ENCODE measurements at regions not wholly inside any gene's neighbourhood (a gene's known extent, or its start where the extent isn't known, plus 50 kb on each side); places are given as distances from the start of the nearest gene placed in this dataset.
A peak's percentile ranks its signal among the peaks of the same experiment; 100 is the strongest.

GRCh38 chr6:170116636-170117035 is 174.2 kb downstream of the DLL1 start:
- Histone ChIP-seq H2BK20ac (ENCODE audit: low read length) (no peak overlapping the region), H2AFZ (ENCODE audit: low read length) (no peak overlapping the region), H3K4ac (replicated peaks; ENCODE audit: insufficient read length, low read depth, low read length) (no peak overlapping the region), H3K4me3 (ENCODE audit: extremely low read depth in 1 of 4, insufficient read depth in 2 of 4, low read depth in 3 of 4, low read length in 4 of 4) (no peak overlapping the region), H3K23ac (ENCODE audit: insufficient read length) (no peak overlapping the region), H2AK5ac (ENCODE audit: low read depth, low read length) (no peak overlapping the region), H3K14ac (ENCODE audit: insufficient read length) (no peak overlapping the region), H2BK5ac (ENCODE audit: low read depth, low read length) (no peak overlapping the region), H4K5ac (ENCODE audit: insufficient read length, low read depth, low read length) (no peak overlapping the region), H2BK12ac (ENCODE audit: low read depth, low read length) (peak overlapping the region; percentile 84; the same call in 1 of the 2 replicates), H3K36me3 (ENCODE audit: control insufficient read depth in 2 of 4, insufficient read depth in 4 of 4, low read length in 3 of 4) (no peaks in the 10 kb centered on the region; a peak in 1 of 8 replicates), H3K27ac (ENCODE audit: low read depth, low read length) (no peak overlapping the region), H3K27me3 (replicated peaks in 1 of 4; ENCODE audit: control insufficient read depth in 3 of 4, extremely low read depth in 1 of 4, insufficient read depth in 3 of 4, low read length in 3 of 4) (no peaks in the 10 kb centered on the region; a peak in 1 of 7 replicates), H3K23me2 (ENCODE audit: low read depth, low read length) (no peaks in the 10 kb centered on the region), H4K91ac (replicated peaks; ENCODE audit: insufficient read length, low read length) (no peak overlapping the region), H4K20me1 (replicated peaks in 1 of 2; ENCODE audit: control insufficient read depth in 1 of 2, insufficient read depth in 2 of 2, low read length in 2 of 2) (no peaks in the 10 kb centered on the region), H3K9ac (replicated peaks in 1 of 4; ENCODE audit: extremely low read depth in 1 of 4, low read depth in 3 of 4, low read length in 3 of 4) (no peak overlapping the region), H3K18ac (ENCODE audit: extremely low read depth, low read length) (no peak overlapping the region), H3K56ac (replicated peaks; ENCODE audit: insufficient read length, low read depth, low read length) (no peak overlapping the region), H3K79me1 (ENCODE audit: low read depth, low read length) (no peaks in the 10 kb centered on the region), H2BK120ac (replicated peaks; ENCODE audit: low read depth, low read length) (no peak overlapping the region), H2BK15ac (ENCODE audit: low read length) (no peak overlapping the region), H4K8ac (ENCODE audit: extremely low read depth, insufficient read depth, low read length) (no peak overlapping the region; the same call in 1 of the 2 replicates), H3K4me1 (replicated peaks in 1 of 4; ENCODE audit: control insufficient read depth in 3 of 4, insufficient read depth in 4 of 4, low read length in 3 of 4) (no peaks in the 10 kb centered on the region; a peak in 2 of 7 replicates), H3K4me2 (ENCODE audit: insufficient read depth in 1 of 2, low read depth in 2 of 2, low read length in 2 of 2) (no peak overlapping the region), H3K79me2 (ENCODE audit: control insufficient read depth in 1 of 2, insufficient read depth in 2 of 2, low read length in 2 of 2) (no peaks in the 10 kb centered on the region), H3K9me3 (ENCODE audit: insufficient read depth in 2 of 2, low read depth in 1 of 2, low read length in 1 of 2) (peaks cover 0 to 9% of the 10 kb centered on the region in 2 experiments; a peak in 1 of 4 replicates)
- CTCF ChIA-PET (ENCODE audit: partially characterized antibody) = no interaction called here
- no peak for FAIRE-seq
- peak in 1 of 2 experiments; percentile 39 for DNase-seq (ENCODE audit: low read depth in 1 of 2, low spot score in 2 of 2)
- POLR2A ChIA-PET (ENCODE audit: partially characterized antibody) = interaction anchor here (0.8 kb wide), 1 partner anchor 57 kb away, joined by 3 read pairs; no protein-coding TSS in a partner anchor
- WGBS, 2 experiments (ENCODE audit: extremely low coverage in 1 of 2, insufficient coverage in 1 of 2, insufficient read length in 1 of 2, insufficient replicate concordance in 2 of 2, low coverage in 1 of 2, low lambda C conversion rate in 2 of 2, missing lambda C conversion rate in 1 of 2) = 93% methylated on average over 6 of the region's 7 CpGs; no CpG with 5 or more reads in 1 of the 2 experiments
- no peak for TF ChIP-seq HDAC2 (IDR thresholded peaks at IDR 0.05; ENCODE audit: borderline replicate concordance in 1 of 2, low read depth in 2 of 2, low read length in 2 of 2)
- no peak for TF ChIP-seq BRCA1 (IDR thresholded peaks at IDR 0.05; ENCODE audit: low read depth, low read length)
- no peak for TF ChIP-seq MAFK (IDR thresholded peaks at IDR 0.05; ENCODE audit: low read depth, low read length)
- TF ChIP-seq EP300 (IDR thresholded peaks at IDR 0.05; ENCODE audit: borderline replicate concordance in 1 of 2, low read depth in 2 of 2, low read length in 2 of 2) = no peak
- no peak for TF ChIP-seq GTF2F1 (IDR thresholded peaks at IDR 0.05; ENCODE audit: borderline replicate concordance, low read depth, low read length)
- no peak for TF ChIP-seq TCF12 (IDR thresholded peaks at IDR 0.05; ENCODE audit: low read depth, low read length)
- TF ChIP-seq CBX5 (IDR thresholded peaks at IDR 0.05; ENCODE audit: low read depth, low read length) = no peak
- TF ChIP-seq CHD2 (IDR thresholded peaks at IDR 0.05; ENCODE audit: low read length) = no peak
- no peak for TF ChIP-seq YY1 (IDR thresholded peaks at IDR 0.05; ENCODE audit: low read depth, low read length)
- TF ChIP-seq RNF2 (IDR thresholded peaks at IDR 0.05; ENCODE audit: borderline replicate concordance, low read depth, low read length, missing control alignments, poor library complexity, severe bottlenecking) = no peak
- TF ChIP-seq KDM1A (IDR thresholded peaks at IDR 0.05; ENCODE audit: borderline replicate concordance, low read length) = no peak
- no peak for TF ChIP-seq GABPA (IDR thresholded peaks at IDR 0.05; ENCODE audit: borderline replicate concordance, insufficient read depth, low read length)
- no peak for TF ChIP-seq TAF7 (optimal IDR thresholded peaks at IDR 0.05; ENCODE audit: borderline replicate concordance, low read depth, low read length)
- TF ChIP-seq CBX8 (IDR thresholded peaks at IDR 0.05; ENCODE audit: borderline replicate concordance, low read depth, low read length) = no peak

Data from H1 (cell line).